HG02885 (cell line): ENCODE measurements at regions not wholly inside any gene's neighbourhood (a gene's known extent, or its start where the extent isn't known, plus 50 kb on each side); places are given as distances from the start of the nearest gene placed in this dataset.

Source experiments
- ATAC-seq: cut with Tn5 transposase; IDR thresholded peaks from one replicate; pipeline ENCODE4 v1.9.1; 2021; ENCODE audit warnings: mild to moderate bottlenecking; ENCODE audit not compliant: unreplicated experiment, poor library complexity

GRCh38 chr10:42997151-42997848 lies 79.6 kb upstream of the RET start:
- no peak for ATAC-seq

GRCh38 chr10:42997849-42998165 lies 79.1 kb upstream of the RET start:
- ATAC-seq: no peak

GRCh38 chr10:42998481-42999384 lies 78.1 kb upstream of the RET start:
- no peak for ATAC-seq

- no peak for ATAC-seq
Measured at GRCh38 chr10:42999385-43000020, 77.4 kb upstream of the RET start.

- ATAC-seq: no peak
Measured at GRCh38 chr10:43000021-43000411, 76.9 kb upstream of the RET start.

- ATAC-seq: no peak
Measured at GRCh38 chr10:43000651-43001426, 76.0 kb upstream of the RET start.

DNA sequence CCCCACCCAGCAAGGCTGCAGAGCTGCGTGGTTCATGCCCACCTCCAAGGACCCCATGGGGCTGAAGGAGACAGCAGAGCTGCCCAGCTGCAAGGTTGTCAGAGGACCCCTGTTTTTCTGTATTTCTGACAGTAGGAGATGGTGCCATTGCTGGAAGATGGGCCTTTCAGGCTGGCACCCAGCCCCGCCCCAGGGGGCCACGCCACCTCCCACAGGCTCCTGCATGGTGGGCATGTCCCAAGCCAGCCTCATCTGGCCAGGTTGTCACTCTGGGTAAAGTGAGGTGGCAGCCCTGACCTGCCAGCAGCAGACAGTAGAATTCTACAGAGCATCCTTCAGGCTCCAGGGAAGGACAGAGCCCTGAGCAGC lies 75.5 kb upstream of the RET start:
- ATAC-seq: no peak

GRCh38 chr10:43002596-43002995 lies 74.3 kb upstream of the RET start:
- no peak for ATAC-seq

DNA sequence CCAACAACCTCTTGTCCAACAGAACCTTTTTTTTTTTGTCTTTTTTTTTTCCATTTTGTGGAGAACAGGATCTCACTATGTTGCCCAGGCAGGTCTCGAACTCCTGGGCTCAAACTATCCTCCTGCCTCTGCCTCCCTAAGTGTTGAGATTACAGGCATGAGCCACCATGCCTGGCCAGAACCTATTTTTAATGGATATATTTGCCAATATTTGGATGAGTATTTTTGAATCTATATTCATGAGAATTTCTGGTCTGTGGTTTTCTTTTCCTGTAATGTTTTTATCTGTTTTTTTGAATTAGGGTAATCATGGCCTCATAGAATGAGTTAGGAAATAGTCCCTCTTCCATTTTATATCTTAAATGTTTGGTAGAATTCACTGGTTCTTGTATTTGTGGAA lies 70.4 kb upstream of the RET start:
- ATAC-seq: no peak

- ATAC-seq: no peak
Measured at GRCh38 chr10:43012578-43012977, 64.3 kb upstream of the RET start.

DNA sequence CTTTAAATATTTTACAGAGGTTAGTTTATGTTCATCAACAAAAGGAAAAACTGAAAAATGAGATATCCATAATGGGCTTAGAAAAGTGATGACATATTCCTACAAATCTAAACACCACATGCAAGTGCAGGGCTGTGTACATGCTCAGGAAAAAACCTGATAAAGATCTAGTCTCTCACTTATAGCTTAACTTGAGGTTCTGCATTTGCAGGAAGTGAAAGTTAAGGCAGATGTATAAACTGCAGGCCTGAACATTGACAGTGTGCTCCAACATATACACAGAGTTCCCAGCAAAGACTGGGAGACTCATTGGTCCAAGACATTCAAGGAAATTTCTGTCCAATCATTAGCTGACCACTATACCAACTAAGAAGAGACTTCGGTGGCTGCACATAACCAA lies 63.8 kb upstream of the RET start:
- no peak for ATAC-seq

- no peak for ATAC-seq
Measured at GRCh38 chr10:43024524-43024923, 52.3 kb upstream of the RET start.

GRCh38 chr10:43024942-43025700 lies 51.7 kb upstream of the RET start:
- ATAC-seq: no peak

DNA sequence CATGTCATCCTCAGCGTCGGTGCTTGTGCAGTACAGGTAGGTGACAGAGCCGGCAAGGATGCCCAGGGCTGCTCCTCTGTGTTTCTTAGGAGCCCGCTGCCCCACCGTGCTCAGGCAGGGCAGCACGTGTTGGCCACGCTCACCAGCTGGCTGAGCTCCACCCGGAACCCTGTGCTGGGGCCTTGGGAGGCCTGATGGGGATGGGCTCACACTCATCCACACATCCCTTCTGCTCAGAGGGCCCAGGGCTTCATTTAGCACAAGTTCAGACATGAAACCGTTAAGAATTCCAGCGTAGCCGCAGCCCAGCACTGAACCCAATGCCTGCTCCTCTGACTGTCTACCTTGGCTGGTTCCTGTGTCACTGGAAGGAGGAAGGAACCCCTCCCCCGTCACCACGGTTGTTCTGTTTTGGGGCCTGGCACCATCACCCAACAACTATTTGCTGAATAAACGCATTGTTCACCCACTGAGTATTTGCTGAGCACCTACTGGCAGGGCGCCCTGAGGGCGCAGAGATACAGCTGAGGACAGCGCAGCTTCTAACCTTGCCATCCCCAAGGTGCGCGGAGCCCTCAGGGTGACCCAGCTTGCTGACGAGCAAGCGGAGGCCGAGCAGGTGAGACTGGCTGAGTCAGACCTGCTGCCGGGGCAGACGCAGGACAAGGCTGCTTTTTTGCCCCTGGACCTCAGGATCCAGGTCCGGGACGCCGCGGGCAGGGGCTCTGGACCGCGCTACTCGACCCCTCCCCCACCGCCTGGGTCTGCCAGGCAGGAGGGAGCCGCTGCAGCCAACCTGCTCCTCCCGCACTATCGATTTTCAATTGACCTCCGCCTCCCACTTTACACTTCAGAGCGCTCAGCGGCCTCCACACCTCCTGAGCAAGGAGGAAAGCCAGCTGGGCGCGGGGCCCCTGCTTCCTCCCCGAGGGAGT lies 50.6 kb upstream of the RET start:
- ATAC-seq: no peak
